ENCODE measurements at regions not wholly inside any gene's neighbourhood (a gene's known extent, or its start where the extent isn't known, plus 50 kb on each side); places are given as distances from the start of the nearest gene placed in this dataset.

DNA sequence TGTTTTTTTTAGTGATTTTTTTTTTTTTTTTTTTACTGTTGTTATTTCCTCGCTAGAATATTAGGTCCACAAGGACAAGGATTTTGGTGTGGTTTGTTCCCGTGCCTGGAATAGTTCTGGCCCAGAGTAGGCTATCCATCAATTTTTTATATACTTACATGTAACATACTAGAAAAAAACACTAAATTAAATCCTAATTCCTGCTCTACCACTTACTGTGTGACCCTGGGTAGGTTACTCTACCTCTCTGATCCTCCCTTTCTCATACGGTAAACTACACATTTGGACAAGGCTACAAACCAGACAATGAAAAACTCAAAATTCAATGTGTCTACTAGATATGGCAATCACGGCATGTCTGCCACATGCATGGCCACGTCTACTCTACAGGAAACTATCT is 141.3 kb upstream of the ABCA1 start:
- ATAC-seq (ENCODE audit: low FRiP score in 2 of 2) (no peak), DNase-seq (no peak)
- Histone ChIP-seq H3K27me3 (no peaks in the 10 kb centered on the region), H3K4me1 (peaks cover 15 to 24% (median 19%) of the 10 kb centered on the region in 4 donors), H3K36me3 (no peaks in the 10 kb centered on the region), H3K9me3 (no peaks in the 10 kb centered on the region), H3K27ac (no peak overlapping the region), H3K4me3 (no peak overlapping the region)
- 90 to 91% methylated on average over 5 of the region's 5 CpGs for WGBS, 2 donors
- no peak for TF ChIP-seq POLR2AphosphoS5 (IDR thresholded peaks at IDR 0.05)
- TF ChIP-seq EP300 (IDR thresholded peaks at IDR 0.05) = no peak
- no peak for TF ChIP-seq POLR2A (IDR thresholded peaks at IDR 0.05)
- TF ChIP-seq, protein P1, sequence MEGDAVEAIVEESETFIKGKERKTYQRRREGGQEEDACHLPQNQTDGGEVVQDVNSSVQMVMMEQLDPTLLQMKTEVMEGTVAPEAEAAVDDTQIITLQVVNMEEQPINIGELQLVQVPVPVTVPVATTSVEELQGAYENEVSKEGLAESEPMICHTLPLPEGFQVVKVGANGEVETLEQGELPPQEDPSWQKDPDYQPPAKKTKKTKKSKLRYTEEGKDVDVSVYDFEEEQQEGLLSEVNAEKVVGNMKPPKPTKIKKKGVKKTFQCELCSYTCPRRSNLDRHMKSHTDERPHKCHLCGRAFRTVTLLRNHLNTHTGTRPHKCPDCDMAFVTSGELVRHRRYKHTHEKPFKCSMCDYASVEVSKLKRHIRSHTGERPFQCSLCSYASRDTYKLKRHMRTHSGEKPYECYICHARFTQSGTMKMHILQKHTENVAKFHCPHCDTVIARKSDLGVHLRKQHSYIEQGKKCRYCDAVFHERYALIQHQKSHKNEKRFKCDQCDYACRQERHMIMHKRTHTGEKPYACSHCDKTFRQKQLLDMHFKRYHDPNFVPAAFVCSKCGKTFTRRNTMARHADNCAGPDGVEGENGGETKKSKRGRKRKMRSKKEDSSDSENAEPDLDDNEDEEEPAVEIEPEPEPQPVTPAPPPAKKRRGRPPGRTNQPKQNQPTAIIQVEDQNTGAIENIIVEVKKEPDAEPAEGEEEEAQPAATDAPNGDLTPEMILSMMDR (IDR thresholded peaks at IDR 0.05) = no peak

DNA sequence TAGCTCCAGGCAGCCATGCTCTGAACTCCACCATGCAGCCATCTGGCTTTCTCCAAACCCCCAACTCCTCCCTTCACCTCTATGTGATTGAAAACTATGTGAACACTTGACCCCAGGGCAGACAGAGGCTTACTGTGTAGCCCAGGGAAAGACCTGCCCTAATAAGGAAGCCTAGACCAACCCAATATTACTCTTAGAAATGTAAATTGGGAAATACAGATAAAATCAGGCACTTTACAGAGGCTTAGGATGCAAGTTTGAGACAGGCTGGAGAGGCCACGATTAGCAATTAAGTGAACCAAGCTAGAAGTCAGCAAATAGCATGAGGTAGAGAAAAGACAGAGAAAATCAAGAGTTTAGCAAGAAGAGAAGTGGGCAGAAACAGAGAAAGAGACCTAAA is 141.7 kb upstream of the ABCA1 start:
- ATAC-seq (ENCODE audit: low FRiP score in 2 of 2) (no peak), DNase-seq (no peak)
- Histone ChIP-seq H3K9me3 (no peaks in the 10 kb centered on the region), H3K4me1 (peaks cover 11 to 19% (median 15%) of the 10 kb centered on the region in 4 donors), H3K27ac (no peak overlapping the region), H3K4me3 (no peak overlapping the region), H3K36me3 (no peaks in the 10 kb centered on the region), H3K27me3 (no peaks in the 10 kb centered on the region)
- 62 to 75% methylated on average over 1 of the region's 1 CpG for WGBS, 2 donors
- TF ChIP-seq POLR2AphosphoS5 (IDR thresholded peaks at IDR 0.05) (no peak), EP300 (IDR thresholded peaks at IDR 0.05) (no peak), POLR2A (IDR thresholded peaks at IDR 0.05) (no peak)
- TF ChIP-seq, protein P1 (IDR thresholded peaks at IDR 0.05) = no peak

DNA sequence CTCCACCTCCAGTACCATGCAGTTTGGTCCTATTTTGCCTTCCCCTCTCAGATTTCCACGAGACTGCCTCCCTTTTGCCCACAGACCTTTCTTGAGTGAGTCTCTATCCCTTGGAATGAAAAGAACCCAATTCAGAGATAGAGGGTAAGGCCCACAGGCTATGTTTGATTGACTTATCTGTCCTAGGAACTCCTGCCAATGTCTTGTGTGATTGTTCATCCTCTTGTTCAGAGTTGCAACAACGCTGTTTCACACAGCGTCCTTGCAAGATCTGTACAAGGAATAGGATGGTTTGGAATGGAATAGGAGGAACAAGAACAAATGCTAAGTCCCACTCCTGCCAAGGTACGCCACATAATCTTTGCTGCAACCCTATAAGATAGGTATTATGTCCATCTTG is 142.2 kb upstream of the ABCA1 start:
- H3K4me1 ChIP-seq = peaks cover 6 to 15% (median 11%) of the 10 kb centered on the region in 4 donors
- no peak for TF ChIP-seq EP300 (IDR thresholded peaks at IDR 0.05)
- TF ChIP-seq POLR2A (IDR thresholded peaks at IDR 0.05) = no peak
- no peak for TF ChIP-seq POLR2AphosphoS5 (IDR thresholded peaks at IDR 0.05)
- TF ChIP-seq, protein P1 (IDR thresholded peaks at IDR 0.05) = no peak
- H3K4me3 ChIP-seq = no peak overlapping the region
- H3K27ac ChIP-seq = no peak overlapping the region
- ATAC-seq (ENCODE audit: low FRiP score in 2 of 2) (no peak), DNase-seq (no peak)
- 81 to 88% methylated on average over 4 of the region's 4 CpGs for WGBS, 2 donors
- no peaks in the 10 kb centered on the region for H3K27me3 ChIP-seq
- H3K36me3 ChIP-seq = no peaks in the 10 kb centered on the region
- no peaks in the 10 kb centered on the region for H3K9me3 ChIP-seq

DNA sequence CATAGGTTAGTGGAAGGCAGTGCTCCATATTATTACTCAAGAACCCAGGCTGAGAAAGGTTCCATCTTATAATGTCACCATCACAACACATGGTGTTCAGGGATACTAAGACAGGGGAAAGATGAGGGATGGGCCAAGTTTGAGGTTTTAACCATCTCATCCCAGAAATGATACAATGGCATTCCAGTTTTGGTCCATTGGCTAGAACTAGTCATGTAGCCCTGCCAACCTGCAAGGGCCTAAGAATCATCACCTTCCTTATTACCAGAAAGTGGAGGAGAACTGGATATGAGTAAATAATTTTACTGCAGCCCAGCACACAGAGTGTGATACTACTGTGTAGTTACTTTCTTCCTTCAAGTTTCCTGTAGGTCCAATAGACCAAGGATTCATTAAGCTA is 144.5 kb upstream of the ABCA1 start:
- no peaks in the 10 kb centered on the region for H3K4me1 ChIP-seq
- no peaks in the 10 kb centered on the region for H3K36me3 ChIP-seq
- H3K4me3 ChIP-seq = no peak overlapping the region
- no peaks in the 10 kb centered on the region for H3K9me3 ChIP-seq
- no peak overlapping the region for H3K27ac ChIP-seq
- no peaks in the 10 kb centered on the region for H3K27me3 ChIP-seq
- no peak for TF ChIP-seq POLR2A (IDR thresholded peaks at IDR 0.05)
- no peak for TF ChIP-seq EP300 (IDR thresholded peaks at IDR 0.05)
- no peak for TF ChIP-seq POLR2AphosphoS5 (IDR thresholded peaks at IDR 0.05)
- ATAC-seq (ENCODE audit: low FRiP score in 2 of 2) (no peak), DNase-seq (no peak)

DNA sequence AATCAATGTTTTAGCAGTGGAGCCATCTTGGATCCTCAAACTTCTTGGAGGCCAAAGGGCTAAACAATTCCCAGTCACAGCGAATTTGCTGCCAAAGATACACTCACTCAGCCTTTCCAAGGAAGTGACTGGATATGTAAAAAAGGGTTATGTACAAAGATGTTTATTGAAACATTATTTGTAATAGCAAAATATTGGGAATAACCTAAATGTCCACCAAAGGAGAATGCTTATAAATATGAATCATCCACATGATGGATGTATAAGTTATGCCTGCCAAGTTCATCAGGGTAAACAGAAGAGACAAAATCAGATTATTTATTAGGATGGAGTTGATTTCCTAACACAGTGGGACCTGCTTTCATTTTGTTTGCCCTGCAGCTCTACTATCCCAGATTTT is 145.2 kb upstream of the ABCA1 start:
- Histone ChIP-seq H3K36me3 (no peaks in the 10 kb centered on the region), H3K4me1 (no peaks in the 10 kb centered on the region), H3K27ac (no peak overlapping the region), H3K9me3 (no peaks in the 10 kb centered on the region), H3K27me3 (no peaks in the 10 kb centered on the region), H3K4me3 (no peak overlapping the region)
- no peak for DNase-seq
- 50 to 65% methylated on average over 1 of the region's 1 CpG for WGBS, 2 donors
- no peak for ATAC-seq (ENCODE audit: low FRiP score in 2 of 2)
- TF ChIP-seq POLR2A (IDR thresholded peaks at IDR 0.05) (no peak), EP300 (IDR thresholded peaks at IDR 0.05) (no peak), POLR2AphosphoS5 (IDR thresholded peaks at IDR 0.05) (no peak)
- TF ChIP-seq, protein P1 (IDR thresholded peaks at IDR 0.05) = no peak

All from upper lobe of left lung (tissue), 6 donors.